Mesendoderm (in vitro differentiated cells): ENCODE measurements at regions not wholly inside any gene's neighbourhood (a gene's known extent, or its start where the extent isn't known, plus 50 kb on each side); places are given as distances from the start of the nearest gene placed in this dataset.

Experiments used
- DNase-seq: peaks from one replicate; pipeline ENCODE4 v3.0.0; 2013
- H2AK5ac ChIP-seq: 2 replicates; pipeline ENCODE4 v1.6.1; 2013; ENCODE audit warnings: low read length, inconsistent platforms
- H2BK120ac ChIP-seq: 2 replicates; pipeline ENCODE4 v1.6.1; 2013; ENCODE audit warnings: low read depth, mild to moderate bottlenecking, low read length, moderate library complexity, mixed read lengths
- H2BK15ac ChIP-seq: replicated peaks from 2 replicates; pipeline ENCODE4 v1.6.1; 2013; ENCODE audit warnings: low read depth, mild to moderate bottlenecking, moderate library complexity
- H2BK5ac ChIP-seq: 2 replicates; pipeline ENCODE4 v1.6.1; 2013; ENCODE audit warnings: low read length, inconsistent platforms
- H3K18ac ChIP-seq: 2 replicates; pipeline ENCODE4 v1.6.1; 2013; ENCODE audit warnings: mild to moderate bottlenecking, low read length, mixed read lengths
- H3K23ac ChIP-seq: one replicate; pipeline ENCODE4 v1.6.1; 2013; ENCODE audit warnings: low read length
- H3K27ac ChIP-seq: 2 replicates; pipeline ENCODE4 v1.5.1; 2013; ENCODE audit warnings: low read depth, mild to moderate bottlenecking, inconsistent platforms, low read length, moderate library complexity
- H3K27me3 ChIP-seq: 2 replicates; pipeline ENCODE4 v1.6.1; 2013; ENCODE audit warnings: low read length, control low read depth, mild to moderate bottlenecking, inconsistent platforms; ENCODE audit not compliant: insufficient read depth, poor library complexity
- H3K36me3 ChIP-seq: 2 replicates; pipeline ENCODE4 v1.6.1; 2013; ENCODE audit warnings: low read length, inconsistent platforms; ENCODE audit not compliant: control insufficient read depth, insufficient read depth
- H3K4ac ChIP-seq: one replicate; pipeline ENCODE4 v1.6.1; 2013; ENCODE audit warnings: low read depth, mild to moderate bottlenecking, low read length, moderate library complexity
- H3K4me1 ChIP-seq: 2 replicates; pipeline ENCODE4 v1.6.1; 2013; ENCODE audit warnings: low read depth, low read length, inconsistent platforms; ENCODE audit not compliant: control insufficient read depth
- H3K4me2 ChIP-seq: 2 replicates; pipeline ENCODE4 v1.6.1; 2013; ENCODE audit warnings: low read length
- H3K4me3 ChIP-seq: 2 replicates; pipeline ENCODE4 v1.5.1; 2013; ENCODE audit warnings: mild to moderate bottlenecking, low read length
- H3K56ac ChIP-seq: one replicate; pipeline ENCODE4 v1.6.1; 2013; ENCODE audit warnings: low read length
- H3K79me1 ChIP-seq: 2 replicates; pipeline ENCODE4 v1.6.1; 2013; ENCODE audit warnings: low read length, inconsistent platforms
- H3K79me2 ChIP-seq: 2 replicates; pipeline ENCODE4 v1.6.1; 2013; ENCODE audit warnings: mild to moderate bottlenecking, low read length; ENCODE audit not compliant: control insufficient read depth, insufficient read depth
- H3K9ac ChIP-seq: 2 replicates; pipeline ENCODE4 v1.6.1; 2013; ENCODE audit warnings: low read length, inconsistent platforms
- H4K5ac ChIP-seq: one replicate; pipeline ENCODE4 v1.6.1; 2013; ENCODE audit warnings: low read length
- H4K8ac ChIP-seq: one replicate; pipeline ENCODE4 v1.6.1; 2013; ENCODE audit warnings: low read depth, mild to moderate bottlenecking, control low read depth, low read length, moderate library complexity
- WGBS: extraction: QIAGEN DNeasy Blood & Tissue Kit; methylation state at CpG from one replicate; pipeline ENCODE4 v1.1.7; 2013; ENCODE audit warnings: low lambda C conversion rate, missing lambda C conversion rate; ENCODE audit not compliant: insufficient coverage; ENCODE audit errors: extremely low coverage; 5-methylcytosine and 5-hydroxymethylcytosine counted together

DNA sequence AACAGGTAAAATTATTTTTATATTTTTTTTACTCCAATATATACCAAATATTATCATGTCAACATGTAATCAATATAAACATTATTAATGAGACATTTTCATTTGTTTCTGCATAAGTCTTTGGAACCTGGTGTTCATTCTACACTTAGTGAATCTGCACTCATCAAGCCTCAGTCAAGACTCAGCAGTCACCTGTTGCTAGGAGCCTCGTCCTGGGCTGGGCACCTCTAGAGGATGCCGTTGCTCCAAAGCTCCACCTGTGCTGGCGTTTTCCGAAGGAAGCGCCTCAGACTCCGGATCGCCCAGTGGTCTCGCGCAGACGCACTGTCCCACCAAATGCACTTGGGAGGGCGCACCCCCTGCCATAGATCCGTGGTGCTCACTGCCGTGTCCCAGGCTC, 604.7 kb upstream of the MKI67 start:
- no peak overlapping the region for H3K23ac ChIP-seq
- H4K5ac ChIP-seq: no peak overlapping the region
- no peaks in the 10 kb centered on the region for H3K4me1 ChIP-seq
- H3K9ac ChIP-seq: no peak overlapping the region
- no peak overlapping the region for H3K27ac ChIP-seq
- no peak overlapping the region for H2BK15ac ChIP-seq
- no CpG with 5 or more reads among the region's 13 CpGs for WGBS
- no peak overlapping the region for H3K18ac ChIP-seq
- H3K56ac ChIP-seq: no peak overlapping the region
- H3K79me1 ChIP-seq: no peaks in the 10 kb centered on the region
- H2BK120ac ChIP-seq: no peak overlapping the region
- no peak overlapping the region for H3K4ac ChIP-seq
- no peak overlapping the region for H3K4me3 ChIP-seq
- H3K36me3 ChIP-seq: no peaks in the 10 kb centered on the region
- no peak overlapping the region for H2AK5ac ChIP-seq
- H3K79me2 ChIP-seq: no peaks in the 10 kb centered on the region
- DNase-seq: no peak
- no peaks in the 10 kb centered on the region for H3K27me3 ChIP-seq
- no peak overlapping the region for H4K8ac ChIP-seq
- no peak overlapping the region for H2BK5ac ChIP-seq
- H3K4me2 ChIP-seq: no peak overlapping the region

DNA sequence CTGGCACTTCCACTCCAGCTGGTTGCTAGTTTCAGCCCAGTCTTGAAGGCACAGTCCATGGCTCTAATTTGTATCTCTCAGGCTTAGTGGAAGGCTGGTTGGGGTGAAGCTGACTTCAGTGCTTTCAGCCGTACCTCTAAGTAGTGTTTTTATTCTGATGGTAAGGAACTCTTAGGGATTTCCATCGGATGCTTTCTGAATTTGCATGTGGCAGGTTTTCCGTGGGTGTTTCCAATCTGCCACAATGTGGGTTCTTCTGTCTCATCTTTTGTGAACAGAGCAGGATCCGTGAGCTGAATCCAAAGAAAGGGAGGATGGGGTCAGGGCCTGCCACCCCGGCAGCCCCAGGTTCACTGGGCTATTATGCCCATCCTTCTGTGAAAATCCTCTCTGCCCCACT, 607.9 kb upstream of the MKI67 start:
- H3K4me3 ChIP-seq: no peak overlapping the region
- no peaks in the 10 kb centered on the region for H3K27me3 ChIP-seq
- DNase-seq: no peak
- WGBS: no CpG with 5 or more reads among the region's 5 CpGs
- no peak overlapping the region for H3K9ac ChIP-seq
- H3K4me2 ChIP-seq: no peak overlapping the region
- H2BK5ac ChIP-seq: no peak overlapping the region
- H3K56ac ChIP-seq: no peak overlapping the region
- no peaks in the 10 kb centered on the region for H3K36me3 ChIP-seq
- H2BK120ac ChIP-seq: no peak overlapping the region
- no peaks in the 10 kb centered on the region for H3K79me1 ChIP-seq
- no peak overlapping the region for H3K23ac ChIP-seq
- H4K8ac ChIP-seq: no peak overlapping the region
- H4K5ac ChIP-seq: no peak overlapping the region
- no peak overlapping the region for H3K27ac ChIP-seq
- no peak overlapping the region for H3K4ac ChIP-seq
- H3K18ac ChIP-seq: no peak overlapping the region
- H2BK15ac ChIP-seq: no peak overlapping the region
- no peak overlapping the region for H2AK5ac ChIP-seq
- no peaks in the 10 kb centered on the region for H3K4me1 ChIP-seq
- H3K79me2 ChIP-seq: no peaks in the 10 kb centered on the region

DNA sequence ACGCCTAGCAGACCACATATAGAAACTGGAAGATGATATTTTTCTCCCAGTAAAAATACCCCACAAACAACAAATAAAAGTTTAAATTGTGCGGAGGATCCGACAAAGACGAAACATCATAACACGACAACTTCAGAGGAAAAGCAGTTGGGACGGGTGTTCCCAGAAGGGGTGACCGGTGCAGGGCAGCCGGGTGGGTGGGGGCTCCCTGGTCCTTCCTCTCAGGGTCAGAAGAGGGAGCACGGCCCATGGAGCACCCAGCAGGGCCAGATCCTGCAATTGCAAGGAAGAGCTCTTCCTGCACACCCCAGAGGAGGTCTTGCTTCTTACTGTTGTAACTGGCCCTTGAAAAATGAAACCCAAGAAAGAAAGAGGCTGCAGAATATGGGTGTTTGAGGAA, 608.5 kb upstream of the MKI67 start:
- Histone ChIP-seq H3K79me2 (no peaks in the 10 kb centered on the region), H3K79me1 (no peaks in the 10 kb centered on the region), H3K27ac (no peak overlapping the region), H2BK120ac (no peak overlapping the region), H2BK15ac (no peak overlapping the region), H2BK5ac (no peak overlapping the region), H3K4me2 (no peak overlapping the region), H4K5ac (no peak overlapping the region), H4K8ac (no peak overlapping the region), H3K9ac (no peak overlapping the region), H3K36me3 (no peaks in the 10 kb centered on the region), H3K4ac (no peak overlapping the region), H2AK5ac (no peak overlapping the region), H3K4me1 (no peaks in the 10 kb centered on the region), H3K18ac (no peak overlapping the region), H3K56ac (no peak overlapping the region), H3K27me3 (no peaks in the 10 kb centered on the region), H3K23ac (no peak overlapping the region), H3K4me3 (no peak overlapping the region)
- no peak for DNase-seq
- no CpG with 5 or more reads among the region's 9 CpGs for WGBS

GRCh38 chr10:128735996-128736395, 609.8 kb upstream of the MKI67 start:
- Histone ChIP-seq H4K5ac (no peak overlapping the region), H3K23ac (no peak overlapping the region), H4K8ac (no peak overlapping the region), H3K27ac (no peak overlapping the region), H3K27me3 (no peaks in the 10 kb centered on the region), H3K4me2 (no peak overlapping the region), H3K36me3 (no peaks in the 10 kb centered on the region), H2BK5ac (no peak overlapping the region), H3K4ac (no peak overlapping the region), H3K79me1 (no peaks in the 10 kb centered on the region), H2BK15ac (no peak overlapping the region), H3K18ac (no peak overlapping the region), H2AK5ac (no peak overlapping the region), H3K9ac (no peak overlapping the region), H3K79me2 (no peaks in the 10 kb centered on the region), H2BK120ac (no peak overlapping the region), H3K4me1 (no peaks in the 10 kb centered on the region), H3K4me3 (no peak overlapping the region), H3K56ac (no peak overlapping the region)
- no peak for DNase-seq
- no CpG with 5 or more reads among the region's 8 CpGs for WGBS

GRCh38 chr10:128738386-128738915, 612.2 kb upstream of the MKI67 start:
- no peak overlapping the region for H4K8ac ChIP-seq
- H3K4ac ChIP-seq: no peak overlapping the region
- H3K79me1 ChIP-seq: no peaks in the 10 kb centered on the region
- no peak overlapping the region for H3K9ac ChIP-seq
- no peak overlapping the region for H2AK5ac ChIP-seq
- no peaks in the 10 kb centered on the region for H3K4me1 ChIP-seq
- H3K56ac ChIP-seq: no peak overlapping the region
- no peak overlapping the region for H3K4me3 ChIP-seq
- WGBS: no CpG with 5 or more reads among the region's 11 CpGs
- H3K36me3 ChIP-seq: no peaks in the 10 kb centered on the region
- no peaks in the 10 kb centered on the region for H3K27me3 ChIP-seq
- no peak overlapping the region for H3K27ac ChIP-seq
- H2BK5ac ChIP-seq: no peak overlapping the region
- no peak overlapping the region for H2BK120ac ChIP-seq
- H4K5ac ChIP-seq: no peak overlapping the region
- no peaks in the 10 kb centered on the region for H3K79me2 ChIP-seq
- no peak overlapping the region for H3K23ac ChIP-seq
- H2BK15ac ChIP-seq: no peak overlapping the region
- no peak overlapping the region for H3K18ac ChIP-seq
- no peak overlapping the region for H3K4me2 ChIP-seq
- no peak for DNase-seq

- no peak overlapping the region for H2BK15ac ChIP-seq
- peak; percentile 54 for DNase-seq
- no peak overlapping the region for H2AK5ac ChIP-seq
- no peak overlapping the region for H3K23ac ChIP-seq
- no peaks in the 10 kb centered on the region for H3K4me1 ChIP-seq
- H3K36me3 ChIP-seq: no peaks in the 10 kb centered on the region
- no peak overlapping the region for H2BK5ac ChIP-seq
- H4K5ac ChIP-seq: no peak overlapping the region
- H3K79me1 ChIP-seq: no peaks in the 10 kb centered on the region
- WGBS: no CpG with 5 or more reads among the region's 9 CpGs
- H3K79me2 ChIP-seq: no peaks in the 10 kb centered on the region
- no peak overlapping the region for H3K27ac ChIP-seq
- H3K4me2 ChIP-seq: no peak overlapping the region
- H3K27me3 ChIP-seq: no peaks in the 10 kb centered on the region
- H2BK120ac ChIP-seq: no peak overlapping the region
- no peak overlapping the region for H3K56ac ChIP-seq
- no peak overlapping the region for H3K4me3 ChIP-seq
- H3K4ac ChIP-seq: no peak overlapping the region
- H3K18ac ChIP-seq: no peak overlapping the region
- H4K8ac ChIP-seq: no peak overlapping the region
- no peak overlapping the region for H3K9ac ChIP-seq
Measured at GRCh38 chr10:128739930-128740329, 613.7 kb upstream of the MKI67 start.
